Activated CD4-positive, alpha-beta T cell treated with anti-CD3 and anti-CD28 coated beads, Interleukin-2, Interleukin-6, amounts not matched to agents 100 ng/mL and 50 ng/mL, durations not matched to agents 16 hours and 8 hours (primary cell): ENCODE measurements at regions not wholly inside any gene's neighbourhood (a gene's known extent, or its start where the extent isn't known, plus 50 kb on each side); places are given as distances from the start of the nearest gene placed in this dataset.
A peak's percentile ranks its signal among the peaks of the same experiment; 100 is the strongest.

ENCODE experiments used
- DNase-seq: peaks from one replicate; pipeline ENCODE4 v3.0.0-alpha.2; 2020

DNA sequence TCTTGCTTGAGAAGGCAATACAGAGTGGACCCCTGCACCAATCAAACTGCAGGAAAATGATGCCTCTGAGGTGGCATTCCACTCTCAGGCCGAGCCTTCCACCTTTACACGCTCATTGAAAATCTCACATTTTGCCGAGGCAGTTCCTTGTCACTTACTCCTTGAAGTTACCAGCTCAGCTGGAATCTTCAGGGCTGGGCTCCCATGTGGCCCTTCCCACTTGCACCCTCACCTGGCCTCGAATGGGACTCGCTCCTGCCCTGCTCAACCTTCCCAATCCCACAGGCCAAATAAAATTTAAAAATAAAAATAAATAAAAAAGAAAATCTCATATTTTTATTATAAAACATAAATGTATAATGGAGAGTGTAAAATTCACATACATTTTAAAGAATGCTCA, 790.7 kb upstream of the COBL start:
- DNase-seq = no peak

DNA sequence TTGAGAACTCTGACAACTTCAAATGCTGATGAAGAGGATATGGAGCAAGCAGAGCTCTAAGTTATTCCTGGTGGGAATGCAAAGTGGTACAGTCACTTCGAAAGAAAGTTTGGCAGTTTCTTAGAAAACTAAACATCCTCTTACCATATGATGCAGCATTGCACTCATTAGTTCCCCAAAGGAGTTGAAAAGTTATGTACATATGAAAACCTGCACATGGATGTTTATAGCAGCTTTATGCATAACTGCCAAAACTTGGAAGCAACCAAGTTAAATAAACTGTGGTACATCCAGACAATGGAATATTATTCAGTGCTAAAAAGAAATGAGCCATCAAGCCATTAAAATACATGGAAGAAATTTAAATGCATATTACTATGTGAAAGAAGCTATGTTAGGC, 779.3 kb upstream of the COBL start:
- DNase-seq = no peak

DNA sequence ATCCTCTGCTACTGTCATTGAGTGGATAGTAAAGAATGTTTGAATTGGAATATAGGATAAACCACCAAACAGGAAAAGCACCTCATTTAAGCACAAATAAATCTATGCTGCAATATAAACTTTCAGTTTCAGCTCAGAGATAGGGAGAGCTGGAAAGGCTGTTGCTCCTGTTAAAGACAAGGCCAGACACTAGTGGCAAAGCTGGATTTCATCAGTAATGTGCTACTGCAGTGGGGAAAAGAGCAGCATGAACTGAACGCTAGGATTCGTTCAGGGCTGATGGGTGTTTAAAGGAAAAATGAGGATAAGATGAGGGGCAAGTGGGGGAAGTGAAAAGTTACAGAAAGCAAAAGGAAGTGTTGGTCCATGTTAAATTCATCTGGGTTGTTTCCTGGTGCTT, 775.4 kb upstream of the COBL start:
- no peak for DNase-seq

DNA sequence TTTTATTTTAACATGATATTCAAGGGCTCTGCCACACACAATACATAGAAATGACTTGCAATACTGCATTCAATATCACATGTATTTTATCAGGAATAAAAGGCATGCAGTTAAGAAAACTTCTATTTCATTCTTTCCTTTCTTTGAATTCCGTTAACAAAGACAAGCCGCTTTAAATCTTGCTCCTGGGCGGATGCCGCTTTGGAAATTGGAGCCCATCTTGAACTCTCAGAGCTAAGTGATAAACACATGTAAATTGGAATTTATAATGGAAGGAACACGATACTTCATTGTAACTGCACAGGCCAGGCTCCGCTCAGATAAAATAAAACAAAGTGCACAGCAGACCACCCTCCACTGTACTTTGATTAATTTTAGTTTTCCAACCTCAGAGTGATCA, 774.5 kb upstream of the COBL start:
- no peak for DNase-seq

DNA sequence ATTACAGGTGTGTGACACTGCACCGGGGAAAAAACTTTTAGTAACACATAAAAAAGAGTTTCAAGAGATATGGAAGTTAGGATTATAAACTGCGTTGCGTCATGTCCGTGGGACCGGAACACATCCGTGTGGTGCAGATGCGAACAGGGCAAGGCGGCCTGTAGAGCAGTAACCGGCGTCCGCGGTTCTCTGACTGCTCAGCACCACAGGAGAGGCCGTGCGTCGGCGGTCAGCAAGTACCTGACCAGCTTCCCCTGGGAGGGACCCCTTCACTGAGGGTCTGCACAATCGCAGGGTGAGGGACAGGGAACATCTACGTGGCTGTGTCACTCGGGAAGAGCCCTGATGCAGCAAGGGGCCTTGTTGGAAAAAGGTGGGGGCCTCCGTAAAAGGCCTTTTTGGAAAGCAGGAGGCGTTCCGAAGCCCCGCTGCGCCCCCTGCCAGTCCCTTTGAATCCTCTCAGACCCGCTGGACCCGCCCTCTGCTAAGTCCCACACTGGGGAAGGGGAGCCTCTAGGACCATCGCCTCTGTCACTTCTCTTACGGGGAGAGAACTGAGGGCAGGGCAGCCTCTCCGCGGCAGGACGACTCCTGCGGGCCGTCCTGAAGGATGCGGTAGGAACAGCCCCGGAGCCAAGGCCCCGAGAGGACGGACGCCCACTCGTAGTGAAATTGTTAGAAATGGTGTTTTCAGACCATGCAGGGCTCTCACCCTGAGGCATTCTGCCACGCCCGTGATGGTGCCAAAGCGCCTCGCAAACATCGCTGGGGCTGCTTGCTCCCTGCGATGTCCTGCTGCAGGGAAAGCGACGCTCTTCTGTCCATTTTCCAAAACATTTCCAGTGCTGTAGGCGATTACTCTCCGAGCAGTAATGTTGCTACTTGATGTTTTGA, 771.6 kb upstream of the COBL start:
- DNase-seq = no peak

DNA sequence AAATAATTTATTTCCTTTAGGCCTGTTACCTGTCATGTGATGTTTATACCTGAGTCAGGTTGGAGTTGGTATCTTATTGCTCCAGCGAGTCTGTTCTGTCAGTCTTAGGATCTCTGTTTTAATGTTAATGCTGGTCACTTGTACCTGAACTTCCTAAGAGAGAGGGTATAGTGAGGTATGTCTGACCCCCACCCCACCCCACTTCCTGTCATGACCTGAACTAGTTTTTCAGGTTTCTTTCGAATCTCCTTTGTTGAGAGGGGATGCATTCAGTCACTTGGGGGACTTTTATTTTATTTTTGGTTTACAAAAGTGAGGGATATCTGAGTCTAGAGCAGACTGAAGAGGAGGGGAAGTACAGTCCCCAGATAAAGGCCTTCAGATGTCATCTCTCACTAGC, 769.0 kb upstream of the COBL start:
- no peak for DNase-seq

DNA sequence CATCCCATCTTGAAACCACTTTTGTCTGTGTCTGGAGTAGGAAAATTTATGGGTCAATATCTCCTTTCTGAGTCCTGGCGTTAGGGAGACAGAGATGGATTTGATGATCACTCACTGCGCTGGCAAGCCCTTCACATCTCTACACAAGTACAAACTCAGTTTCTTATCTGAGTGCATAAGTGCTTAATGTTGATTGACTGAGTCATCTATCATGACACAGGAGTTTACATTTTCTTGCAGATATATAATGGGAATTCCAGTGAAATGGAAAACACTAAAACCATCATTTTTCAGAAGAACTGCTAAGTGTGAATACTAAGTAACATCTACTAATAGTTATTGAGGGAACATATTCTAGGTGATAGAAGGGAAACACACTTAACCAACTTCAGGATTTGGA, 763.9 kb upstream of the COBL start:
- DNase-seq = no peak

DNA sequence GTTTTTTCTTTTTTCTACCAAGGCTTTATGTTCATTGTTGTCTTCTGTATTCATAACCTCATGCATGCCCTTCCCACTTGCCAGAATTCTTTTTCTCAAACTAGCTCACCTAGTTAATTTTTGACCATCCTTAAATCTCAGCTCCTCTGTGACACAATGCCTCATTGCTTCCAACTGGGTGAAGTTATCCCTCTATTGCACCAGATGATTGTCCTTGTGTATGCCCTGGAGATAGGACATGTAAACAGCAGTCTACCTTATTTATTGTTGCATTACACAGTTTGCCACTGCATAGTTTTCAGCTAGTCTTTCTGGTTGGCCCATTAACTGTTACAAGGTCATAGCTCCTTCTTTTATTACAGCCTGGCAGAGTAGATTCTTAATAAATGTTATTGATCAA, 763.1 kb upstream of the COBL start:
- DNase-seq = no peak

DNA sequence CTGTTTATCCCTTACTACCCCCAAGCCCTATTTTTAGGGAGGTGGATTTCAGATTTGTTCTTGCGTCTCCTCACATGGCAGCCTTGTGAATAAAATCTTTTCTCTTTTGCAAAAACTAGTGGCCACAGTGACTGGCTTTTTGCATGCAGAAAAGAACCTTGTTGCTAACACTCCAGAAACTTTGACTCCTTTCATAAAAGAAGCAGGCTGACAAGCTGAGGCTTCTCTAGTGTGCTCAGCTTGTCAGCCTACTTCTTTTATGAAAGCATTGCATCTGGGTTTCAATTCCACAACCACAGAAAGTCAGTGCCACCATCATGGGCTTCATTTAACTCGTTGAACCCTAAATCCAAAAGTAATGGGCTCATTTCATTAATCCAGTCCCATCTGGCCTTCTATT, 761.0 kb upstream of the COBL start:
- no peak for DNase-seq

DNA sequence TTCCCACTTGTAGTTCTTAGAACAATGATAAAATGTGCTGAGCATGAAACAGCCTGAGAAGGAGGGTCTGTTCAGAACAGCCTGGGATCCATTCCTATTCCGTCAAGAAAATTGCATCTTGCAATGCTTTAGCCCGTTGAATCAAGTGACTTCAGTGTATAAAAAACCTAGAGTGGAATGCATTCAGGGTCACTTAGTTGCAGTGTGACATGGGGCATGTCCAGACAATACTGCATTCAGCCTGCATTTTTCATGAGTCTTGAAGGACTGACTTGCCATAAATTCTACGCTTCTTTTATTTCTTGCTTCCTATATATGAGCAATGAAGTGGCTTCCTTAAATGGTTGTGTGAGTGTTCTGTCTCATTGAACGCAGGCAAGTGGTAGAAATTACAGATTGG, 758.3 kb upstream of the COBL start:
- no peak for DNase-seq

DNA sequence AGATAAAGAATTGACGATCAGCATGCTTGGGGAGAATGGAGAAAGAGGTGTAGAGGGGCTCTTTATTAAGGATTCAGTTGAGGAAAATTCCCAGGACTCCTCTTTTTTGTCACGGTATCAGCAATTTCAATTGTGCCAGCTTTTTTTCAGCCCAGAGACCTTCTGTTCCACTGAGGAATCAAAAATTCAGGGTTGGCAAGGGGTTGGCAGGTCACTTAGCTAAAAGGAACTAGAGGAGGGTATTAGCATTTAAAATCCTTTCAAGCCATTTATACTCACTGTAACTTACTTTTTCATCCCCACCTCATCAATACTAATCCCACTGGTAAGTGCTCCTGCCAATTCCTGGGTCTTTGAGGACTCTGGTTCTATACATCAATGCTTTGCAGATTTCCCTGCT, 757.5 kb upstream of the COBL start:
- DNase-seq = no peak

DNA sequence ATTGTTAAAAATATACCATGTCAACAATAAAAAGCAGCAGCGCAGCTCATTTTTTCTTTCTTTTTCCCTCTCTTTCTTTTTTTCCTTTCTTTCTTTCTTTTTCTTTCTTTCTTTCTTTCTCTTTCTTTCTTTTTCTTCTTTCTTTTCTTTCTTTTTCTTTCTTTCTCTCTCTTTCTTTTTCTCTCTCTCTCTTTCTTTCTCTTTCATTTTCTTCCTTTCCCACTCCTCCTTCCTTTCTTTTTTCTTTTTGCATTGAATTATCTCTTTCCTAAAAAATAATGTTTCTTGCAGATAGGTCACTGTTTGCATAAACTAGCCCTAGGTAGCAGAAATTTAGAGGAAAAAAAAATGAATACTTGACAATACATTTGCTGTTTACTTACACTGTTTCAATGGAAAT, 755.1 kb upstream of the COBL start:
- DNase-seq = no peak

DNA sequence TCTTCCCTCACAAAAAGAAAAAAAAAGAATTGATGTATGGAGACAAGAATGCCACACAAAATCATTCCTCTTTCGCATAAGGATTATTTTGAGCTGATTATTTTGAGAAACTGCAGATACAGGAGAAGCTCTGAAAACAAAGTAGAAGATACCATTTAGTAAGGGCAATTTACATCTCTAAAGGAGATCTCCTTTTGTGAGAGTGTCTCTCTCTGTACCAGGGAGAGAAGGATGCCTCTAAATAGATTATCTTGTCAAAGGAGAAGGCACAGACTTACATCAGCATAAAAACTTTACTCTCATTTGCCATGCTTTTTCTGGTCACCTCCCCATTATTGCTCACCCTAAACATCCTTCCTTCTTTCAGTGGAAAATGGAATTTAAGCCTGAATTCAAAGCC, 747.9 kb upstream of the COBL start:
- DNase-seq = no peak

DNA sequence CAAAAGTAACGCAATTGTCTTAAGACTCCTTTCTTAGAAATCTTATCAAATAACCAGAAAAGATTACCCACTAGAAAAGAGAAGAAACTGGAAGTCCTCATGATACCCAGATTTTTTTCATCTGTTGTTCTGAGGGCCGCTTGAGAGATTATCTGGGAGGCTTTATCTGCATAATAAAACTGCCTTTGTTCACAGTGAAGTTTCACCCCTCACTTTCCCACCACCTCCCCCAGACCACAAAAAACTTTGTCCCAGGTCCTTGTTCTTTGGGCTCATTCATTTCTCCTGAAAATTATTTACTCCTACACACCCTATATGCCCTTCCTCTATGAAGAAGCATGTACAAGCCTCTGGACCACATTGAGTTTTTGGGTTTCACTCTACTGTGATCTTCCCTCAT, 745.1 kb upstream of the COBL start:
- DNase-seq = no peak

DNA sequence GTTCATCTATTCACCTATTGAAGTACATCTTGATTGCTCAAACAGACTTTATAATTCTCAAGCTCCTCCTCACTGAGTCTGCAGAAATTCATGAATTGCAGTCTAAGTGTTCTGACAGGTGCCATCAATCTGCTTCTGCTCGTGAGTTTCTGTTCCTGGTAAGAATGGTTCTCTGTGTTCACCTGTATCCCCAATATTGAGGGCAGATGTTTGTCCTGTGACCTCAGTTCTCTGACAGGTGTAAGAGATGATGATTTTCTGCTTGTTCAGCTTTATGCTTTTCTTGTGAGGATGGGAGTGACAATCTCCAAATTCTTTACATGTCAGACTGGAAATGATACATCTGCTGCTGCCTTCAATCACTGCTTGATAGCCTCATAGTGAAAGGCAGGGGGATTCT, 736.9 kb upstream of the COBL start:
- no peak for DNase-seq

DNA sequence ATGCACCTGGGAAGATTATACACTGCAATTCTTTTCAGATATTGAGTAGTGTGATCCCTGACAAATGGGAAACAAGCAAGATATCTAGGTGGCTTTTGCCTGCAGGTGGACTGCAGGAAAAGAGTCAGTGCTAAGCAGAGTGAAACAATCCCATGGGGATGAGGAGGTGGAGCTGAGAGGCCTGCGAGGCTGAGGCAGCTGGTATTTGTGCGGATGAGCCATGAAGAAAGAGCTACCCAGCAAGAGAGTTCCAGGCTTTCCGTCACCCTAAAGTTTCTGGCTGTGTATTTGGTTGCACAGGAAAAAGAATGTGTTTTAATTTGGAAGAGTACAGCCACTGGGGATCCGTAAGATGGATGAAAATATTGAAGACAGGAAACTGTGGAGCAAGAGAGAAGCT, 714.1 kb upstream of the COBL start:
- no peak for DNase-seq

DNA sequence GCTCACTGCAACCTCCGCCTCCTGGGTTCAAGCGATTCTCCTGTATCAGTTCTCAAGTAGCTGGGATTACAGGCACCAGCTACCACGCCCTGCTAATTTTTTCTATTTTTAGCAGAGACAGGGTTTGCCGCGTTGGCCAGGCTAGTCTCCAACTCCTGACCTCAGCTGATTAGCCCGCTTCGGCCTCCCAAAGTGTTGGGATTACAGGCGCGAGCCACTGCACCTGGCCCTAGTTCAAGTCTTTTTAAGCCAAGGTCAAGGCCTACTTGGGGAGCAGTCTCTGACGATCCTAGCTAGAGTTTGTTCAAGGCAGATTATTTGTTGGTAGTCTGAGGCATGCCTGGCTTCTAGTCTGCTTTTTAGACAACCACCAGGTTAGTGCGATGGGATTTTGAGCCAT, 709.5 kb upstream of the COBL start:
- DNase-seq = no peak

DNA sequence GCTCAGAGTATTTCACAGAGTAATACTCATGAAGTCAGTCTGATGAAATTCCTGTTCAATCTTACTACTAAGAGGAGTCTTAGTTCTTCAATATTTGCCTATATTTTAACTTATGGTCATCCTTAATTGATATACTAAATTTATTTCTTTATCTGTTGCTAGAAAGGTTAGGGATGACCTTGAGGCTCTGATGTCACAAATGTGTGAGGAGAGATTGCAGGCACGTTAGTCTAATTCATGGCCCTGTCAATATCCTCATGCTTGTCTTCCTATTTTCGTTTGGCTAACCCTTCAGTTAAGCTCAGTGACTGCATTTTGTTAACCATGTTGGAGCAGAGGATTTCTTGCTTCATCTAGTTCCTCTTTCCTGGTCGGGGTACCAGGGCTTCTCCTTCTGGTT, 704.7 kb upstream of the COBL start:
- DNase-seq = no peak

DNA sequence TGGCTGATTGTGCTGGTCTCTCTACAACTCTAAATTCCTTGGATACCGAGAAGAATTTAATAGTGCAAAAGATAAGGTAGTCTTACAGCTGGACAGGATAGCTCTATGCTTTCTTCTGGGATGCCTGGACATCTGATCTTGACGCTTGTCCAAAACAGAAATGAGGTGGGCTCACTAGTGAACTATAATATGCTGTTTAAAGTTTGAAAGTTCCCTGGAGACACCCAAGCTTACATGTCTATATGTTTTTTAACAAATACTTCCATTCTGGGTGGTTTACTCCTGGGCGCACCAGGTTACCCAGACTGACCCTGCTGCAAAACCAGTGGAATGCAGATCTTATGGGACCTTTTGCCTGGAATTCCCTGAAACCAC, 702.1 kb upstream of the COBL start:
- no peak for DNase-seq

DNA sequence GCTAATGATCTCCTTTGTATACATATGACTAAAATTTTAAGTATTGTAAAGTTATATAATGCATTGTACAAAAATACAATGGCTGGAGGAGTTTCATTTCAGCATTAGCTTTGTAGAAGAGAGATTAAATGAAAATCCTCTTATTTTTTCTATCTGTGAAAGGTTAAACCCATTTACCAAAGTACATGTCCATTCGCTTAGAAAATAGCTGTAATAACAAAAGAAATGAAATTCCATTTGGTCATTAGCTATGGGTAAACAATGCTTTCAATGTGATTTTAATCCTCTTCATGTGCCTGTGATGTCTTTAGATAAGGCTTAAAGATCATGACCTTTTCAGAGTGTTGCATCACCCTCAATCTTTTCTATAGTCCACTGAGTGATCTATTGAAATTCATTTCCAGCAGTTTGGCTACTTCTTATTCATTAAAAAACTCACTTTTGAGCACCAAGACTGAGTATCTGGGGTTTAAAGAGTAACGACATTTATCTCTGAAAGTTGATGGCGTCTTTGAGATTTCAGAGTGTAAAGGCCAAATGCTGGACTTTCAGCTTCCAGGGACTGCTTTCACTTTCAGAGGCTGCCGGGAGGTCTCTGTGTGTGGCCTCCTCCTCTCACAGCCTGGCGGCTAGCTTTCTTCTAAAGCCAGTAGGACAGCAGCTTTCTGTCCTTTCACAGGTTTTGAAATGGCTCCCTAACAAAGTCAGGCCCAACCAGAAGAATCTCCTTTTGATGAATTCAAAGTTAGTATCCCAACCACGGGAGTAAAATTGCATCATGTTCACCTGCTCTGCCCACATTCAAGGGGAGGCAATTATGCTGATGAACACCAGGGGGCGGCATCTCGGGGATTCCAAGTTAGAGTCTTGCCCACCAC, 701.4 kb upstream of the COBL start:
- peak; percentile 44 for DNase-seq

DNA sequence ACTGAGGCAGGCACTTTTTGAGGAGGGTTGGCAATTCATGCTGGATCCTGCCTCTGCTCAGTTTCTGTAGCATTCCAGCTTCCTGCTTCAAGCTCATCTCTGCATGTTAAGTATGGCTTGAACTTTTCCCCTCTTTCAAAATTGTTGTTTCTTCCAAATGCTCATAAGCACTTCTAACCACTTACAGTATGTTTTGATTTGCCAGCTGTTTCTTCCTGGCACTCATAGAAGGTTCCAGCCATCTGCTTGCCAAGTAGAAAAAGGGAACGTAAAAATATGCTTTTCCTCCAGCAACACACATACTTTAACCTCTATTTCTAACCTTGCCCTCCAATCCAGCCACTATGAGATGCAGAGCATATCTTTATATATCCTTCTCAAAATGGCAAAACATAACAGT, 692.6 kb upstream of the COBL start:
- DNase-seq = no peak

DNA sequence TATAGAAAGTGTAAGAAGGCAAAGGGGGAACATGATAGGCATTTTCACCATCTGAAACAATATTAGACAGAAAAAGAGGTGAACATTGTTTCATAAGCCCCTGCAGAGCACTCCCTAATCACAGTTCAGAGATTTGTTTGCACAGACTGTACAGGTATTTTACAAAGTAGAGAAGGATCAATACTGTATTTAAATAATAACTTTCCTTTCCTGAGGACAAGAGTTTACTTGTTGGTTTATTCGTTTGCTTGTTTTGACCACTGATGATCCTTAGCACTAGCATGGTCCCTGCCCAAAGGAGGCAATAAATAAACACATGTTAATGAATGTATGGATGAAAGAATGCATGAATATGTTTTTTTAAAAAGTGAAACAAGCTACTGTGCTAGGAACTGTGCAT, 690.1 kb upstream of the COBL start:
- DNase-seq = no peak

DNA sequence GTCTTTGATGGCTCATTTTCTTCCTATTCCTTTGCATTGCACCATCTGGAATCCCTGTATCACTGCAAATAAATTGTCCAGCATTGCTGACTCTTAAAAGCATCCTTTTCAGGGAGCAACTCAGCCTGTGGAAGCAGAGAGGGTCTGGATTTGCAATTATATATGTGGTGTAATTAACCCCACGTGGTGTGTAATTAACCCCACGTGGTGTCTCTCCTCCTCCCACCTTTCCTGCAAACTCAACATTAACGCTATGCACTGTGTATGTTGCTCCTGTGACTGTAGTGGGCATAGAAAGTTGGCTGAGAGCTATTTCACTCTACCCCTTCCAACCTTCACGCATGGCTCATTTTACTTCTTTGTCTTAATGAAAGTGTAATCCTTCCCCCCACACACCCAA, 689.0 kb upstream of the COBL start:
- DNase-seq = no peak

DNA sequence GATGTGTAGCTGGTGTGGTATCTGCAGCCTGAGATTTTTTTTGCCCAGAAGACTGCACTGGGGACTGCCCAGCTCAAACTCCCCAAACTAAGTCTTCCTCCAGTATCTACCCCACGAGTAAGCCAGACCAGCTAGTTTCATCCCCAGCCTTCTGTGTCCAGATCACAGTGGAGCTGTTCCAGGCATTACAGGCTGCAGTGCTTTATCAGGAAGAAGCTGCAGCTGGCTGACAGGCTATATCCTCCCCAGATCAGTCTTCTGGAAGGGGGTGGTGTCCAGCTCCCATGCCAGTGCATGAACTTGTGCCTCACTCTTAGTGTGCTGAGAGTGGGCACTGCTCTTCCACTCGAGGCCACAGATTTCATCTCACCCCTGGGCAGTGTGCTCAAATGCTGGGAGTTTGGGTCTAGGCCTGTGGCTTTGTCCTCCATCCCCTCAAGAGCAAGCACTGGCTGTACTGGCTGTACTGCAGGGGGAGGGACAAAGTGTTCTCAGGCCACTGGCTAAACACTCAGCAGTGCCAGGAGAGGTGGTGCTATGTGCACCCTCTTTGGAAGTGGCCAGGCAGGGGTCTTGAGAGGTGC, 679.1 kb upstream of the COBL start:
- no peak for DNase-seq
